ENCODE measurements at regions not wholly inside any gene's neighbourhood (a gene's known extent, or its start where the extent isn't known, plus 50 kb on each side); places are given as distances from the start of the nearest gene placed in this dataset.

DNA sequence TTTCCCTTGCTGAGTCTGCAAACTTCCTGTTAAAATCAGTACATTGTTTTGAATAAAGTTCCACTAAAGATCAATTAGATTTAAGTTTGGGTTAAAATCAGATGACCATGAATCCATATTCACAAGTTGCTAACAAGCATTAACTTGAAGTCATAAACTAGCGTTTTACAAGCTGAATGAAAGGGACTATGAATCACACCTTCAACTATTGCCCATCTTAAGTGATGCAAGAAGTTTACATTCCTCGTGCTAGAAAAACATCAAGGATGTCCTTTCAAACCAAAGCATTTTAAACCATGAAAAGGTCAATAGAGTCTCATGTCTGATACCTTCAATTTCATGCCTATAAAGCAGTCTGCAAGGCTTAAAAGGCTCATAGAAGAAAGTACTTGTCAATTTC is 257.2 kb upstream of the SYT4 start:
- no peak for ATAC-seq
- TF ChIP-seq, protein P1, sequence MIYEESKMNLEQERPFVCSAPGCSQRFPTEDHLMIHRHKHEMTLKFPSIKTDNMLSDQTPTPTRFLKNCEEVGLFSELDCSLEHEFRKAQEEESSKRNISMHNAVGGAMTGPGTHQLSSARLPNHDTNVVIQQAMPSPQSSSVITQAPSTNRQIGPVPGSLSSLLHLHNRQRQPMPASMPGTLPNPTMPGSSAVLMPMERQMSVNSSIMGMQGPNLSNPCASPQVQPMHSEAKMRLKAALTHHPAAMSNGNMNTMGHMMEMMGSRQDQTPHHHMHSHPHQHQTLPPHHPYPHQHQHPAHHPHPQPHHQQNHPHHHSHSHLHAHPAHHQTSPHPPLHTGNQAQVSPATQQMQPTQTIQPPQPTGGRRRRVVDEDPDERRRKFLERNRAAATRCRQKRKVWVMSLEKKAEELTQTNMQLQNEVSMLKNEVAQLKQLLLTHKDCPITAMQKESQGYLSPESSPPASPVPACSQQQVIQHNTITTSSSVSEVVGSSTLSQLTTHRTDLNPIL (CRISPR knock-in tag; IDR thresholded peaks at IDR 0.05; ENCODE audit: low read depth) = no peak
- TF ChIP-seq, protein P2, sequence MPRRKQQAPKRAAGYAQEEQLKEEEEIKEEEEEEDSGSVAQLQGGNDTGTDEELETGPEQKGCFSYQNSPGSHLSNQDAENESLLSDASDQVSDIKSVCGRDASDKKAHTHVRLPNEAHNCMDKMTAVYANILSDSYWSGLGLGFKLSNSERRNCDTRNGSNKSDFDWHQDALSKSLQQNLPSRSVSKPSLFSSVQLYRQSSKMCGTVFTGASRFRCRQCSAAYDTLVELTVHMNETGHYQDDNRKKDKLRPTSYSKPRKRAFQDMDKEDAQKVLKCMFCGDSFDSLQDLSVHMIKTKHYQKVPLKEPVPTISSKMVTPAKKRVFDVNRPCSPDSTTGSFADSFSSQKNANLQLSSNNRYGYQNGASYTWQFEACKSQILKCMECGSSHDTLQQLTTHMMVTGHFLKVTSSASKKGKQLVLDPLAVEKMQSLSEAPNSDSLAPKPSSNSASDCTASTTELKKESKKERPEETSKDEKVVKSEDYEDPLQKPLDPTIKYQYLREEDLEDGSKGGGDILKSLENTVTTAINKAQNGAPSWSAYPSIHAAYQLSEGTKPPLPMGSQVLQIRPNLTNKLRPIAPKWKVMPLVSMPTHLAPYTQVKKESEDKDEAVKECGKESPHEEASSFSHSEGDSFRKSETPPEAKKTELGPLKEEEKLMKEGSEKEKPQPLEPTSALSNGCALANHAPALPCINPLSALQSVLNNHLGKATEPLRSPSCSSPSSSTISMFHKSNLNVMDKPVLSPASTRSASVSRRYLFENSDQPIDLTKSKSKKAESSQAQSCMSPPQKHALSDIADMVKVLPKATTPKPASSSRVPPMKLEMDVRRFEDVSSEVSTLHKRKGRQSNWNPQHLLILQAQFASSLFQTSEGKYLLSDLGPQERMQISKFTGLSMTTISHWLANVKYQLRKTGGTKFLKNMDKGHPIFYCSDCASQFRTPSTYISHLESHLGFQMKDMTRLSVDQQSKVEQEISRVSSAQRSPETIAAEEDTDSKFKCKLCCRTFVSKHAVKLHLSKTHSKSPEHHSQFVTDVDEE (CRISPR knock-in tag; IDR thresholded peaks at IDR 0.05) = no peak
- TF ChIP-seq TOX (CRISPR knock-in tag; IDR thresholded peaks at IDR 0.05; ENCODE audit: borderline replicate concordance) (no peak), CSDC2 (CRISPR knock-in tag; IDR thresholded peaks at IDR 0.05) (no peak), ZNF70 (CRISPR knock-in tag; IDR thresholded peaks at IDR 0.05) (no peak), GLIS3 (CRISPR knock-in tag; IDR thresholded peaks at IDR 0.05) (no peak), ISL1 (CRISPR knock-in tag; IDR thresholded peaks at IDR 0.05) (no peak), OSR1 (CRISPR knock-in tag; IDR thresholded peaks at IDR 0.05) (no peak), PPARA (CRISPR knock-in tag; IDR thresholded peaks at IDR 0.05; ENCODE audit: borderline replicate concordance) (no peak)
- TF ChIP-seq, protein P3, sequence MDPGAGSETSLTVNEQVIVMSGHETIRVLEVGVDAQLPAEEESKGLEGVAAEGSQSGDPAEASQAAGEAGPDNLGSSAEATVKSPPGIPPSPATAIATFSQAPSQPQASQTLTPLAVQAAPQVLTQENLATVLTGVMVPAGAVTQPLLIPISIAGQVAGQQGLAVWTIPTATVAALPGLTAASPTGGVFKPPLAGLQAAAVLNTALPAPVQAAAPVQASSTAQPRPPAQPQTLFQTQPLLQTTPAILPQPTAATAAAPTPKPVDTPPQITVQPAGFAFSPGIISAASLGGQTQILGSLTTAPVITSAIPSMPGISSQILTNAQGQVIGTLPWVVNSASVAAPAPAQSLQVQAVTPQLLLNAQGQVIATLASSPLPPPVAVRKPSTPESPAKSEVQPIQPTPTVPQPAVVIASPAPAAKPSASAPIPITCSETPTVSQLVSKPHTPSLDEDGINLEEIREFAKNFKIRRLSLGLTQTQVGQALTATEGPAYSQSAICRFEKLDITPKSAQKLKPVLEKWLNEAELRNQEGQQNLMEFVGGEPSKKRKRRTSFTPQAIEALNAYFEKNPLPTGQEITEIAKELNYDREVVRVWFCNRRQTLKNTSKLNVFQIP (CRISPR knock-in tag; IDR thresholded peaks at IDR 0.05; ENCODE audit: borderline replicate concordance, low read depth) = no peak

DNA sequence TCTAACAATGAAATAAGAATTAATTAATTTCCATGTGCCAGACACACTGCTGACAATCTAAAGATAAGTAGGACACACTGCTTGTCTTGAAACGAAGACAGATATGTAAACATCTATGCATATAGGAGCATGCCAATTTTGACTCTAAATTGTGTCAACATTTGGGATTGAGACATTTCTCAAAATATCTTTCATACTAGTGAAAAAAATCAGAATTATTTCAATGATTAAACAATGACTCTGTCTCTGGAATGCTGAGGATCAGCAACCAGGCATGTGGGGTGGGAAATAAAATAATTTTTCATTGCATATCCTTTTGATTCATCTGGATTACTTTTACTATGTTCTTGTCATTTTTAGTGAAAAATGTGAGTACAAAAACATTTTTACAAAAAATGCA is 262.6 kb upstream of the SYT4 start:
- ATAC-seq = no peak
- TF ChIP-seq OSR1 (CRISPR knock-in tag; IDR thresholded peaks at IDR 0.05) = no peak
- TF ChIP-seq SNAI2 (CRISPR knock-in tag; IDR thresholded peaks at IDR 0.05) = no peak
- TF ChIP-seq, protein P4, sequence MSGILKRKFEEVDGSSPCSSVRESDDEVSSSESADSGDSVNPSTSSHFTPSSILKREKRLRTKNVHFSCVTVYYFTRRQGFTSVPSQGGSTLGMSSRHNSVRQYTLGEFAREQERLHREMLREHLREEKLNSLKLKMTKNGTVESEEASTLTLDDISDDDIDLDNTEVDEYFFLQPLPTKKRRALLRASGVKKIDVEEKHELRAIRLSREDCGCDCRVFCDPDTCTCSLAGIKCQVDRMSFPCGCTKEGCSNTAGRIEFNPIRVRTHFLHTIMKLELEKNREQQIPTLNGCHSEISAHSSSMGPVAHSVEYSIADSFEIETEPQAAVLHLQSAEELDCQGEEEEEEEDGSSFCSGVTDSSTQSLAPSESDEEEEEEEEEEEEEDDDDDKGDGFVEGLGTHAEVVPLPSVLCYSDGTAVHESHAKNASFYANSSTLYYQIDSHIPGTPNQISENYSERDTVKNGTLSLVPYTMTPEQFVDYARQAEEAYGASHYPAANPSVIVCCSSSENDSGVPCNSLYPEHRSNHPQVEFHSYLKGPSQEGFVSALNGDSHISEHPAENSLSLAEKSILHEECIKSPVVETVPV (CRISPR knock-in tag; IDR thresholded peaks at IDR 0.05) = no peak
- TF ChIP-seq BACH2 (CRISPR knock-in tag; IDR thresholded peaks at IDR 0.05; ENCODE audit: borderline replicate concordance) = no peak
- TF ChIP-seq ZNF8 (CRISPR knock-in tag; IDR thresholded peaks at IDR 0.05) = no peak
- TF ChIP-seq ARNTL (CRISPR knock-in tag; IDR thresholded peaks at IDR 0.05; ENCODE audit: borderline replicate concordance, low read depth) = no peak
- TF ChIP-seq, protein P2 (CRISPR knock-in tag; IDR thresholded peaks at IDR 0.05) = no peak
- TF ChIP-seq ISL1 (CRISPR knock-in tag; IDR thresholded peaks at IDR 0.05) = no peak
- no peak for TF ChIP-seq ZNF565 (CRISPR knock-in tag; conservative IDR thresholded peaks at IDR 0.05; ENCODE audit: low read depth)
- TF ChIP-seq ZC3H10 (CRISPR knock-in tag; IDR thresholded peaks at IDR 0.05) = no peak
- no peak for TF ChIP-seq TCF4 (CRISPR knock-in tag; IDR thresholded peaks at IDR 0.05; ENCODE audit: borderline replicate concordance)
- TF ChIP-seq CSDC2 (CRISPR knock-in tag; IDR thresholded peaks at IDR 0.05) = no peak
- TF ChIP-seq, protein P5, sequence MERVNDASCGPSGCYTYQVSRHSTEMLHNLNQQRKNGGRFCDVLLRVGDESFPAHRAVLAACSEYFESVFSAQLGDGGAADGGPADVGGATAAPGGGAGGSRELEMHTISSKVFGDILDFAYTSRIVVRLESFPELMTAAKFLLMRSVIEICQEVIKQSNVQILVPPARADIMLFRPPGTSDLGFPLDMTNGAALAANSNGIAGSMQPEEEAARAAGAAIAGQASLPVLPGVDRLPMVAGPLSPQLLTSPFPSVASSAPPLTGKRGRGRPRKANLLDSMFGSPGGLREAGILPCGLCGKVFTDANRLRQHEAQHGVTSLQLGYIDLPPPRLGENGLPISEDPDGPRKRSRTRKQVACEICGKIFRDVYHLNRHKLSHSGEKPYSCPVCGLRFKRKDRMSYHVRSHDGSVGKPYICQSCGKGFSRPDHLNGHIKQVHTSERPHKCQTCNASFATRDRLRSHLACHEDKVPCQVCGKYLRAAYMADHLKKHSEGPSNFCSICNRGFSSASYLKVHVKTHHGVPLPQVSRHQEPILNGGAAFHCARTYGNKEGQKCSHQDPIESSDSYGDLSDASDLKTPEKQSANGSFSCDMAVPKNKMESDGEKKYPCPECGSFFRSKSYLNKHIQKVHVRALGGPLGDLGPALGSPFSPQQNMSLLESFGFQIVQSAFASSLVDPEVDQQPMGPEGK (CRISPR knock-in tag; IDR thresholded peaks at IDR 0.05; ENCODE audit: borderline replicate concordance) = no peak
- TF ChIP-seq, protein P1 (CRISPR knock-in tag; IDR thresholded peaks at IDR 0.05; ENCODE audit: low read depth) = no peak
- TF ChIP-seq PPARA (CRISPR knock-in tag; IDR thresholded peaks at IDR 0.05; ENCODE audit: borderline replicate concordance) = no peak
- TF ChIP-seq ZFP30 (CRISPR knock-in tag; IDR thresholded peaks at IDR 0.05) = no peak
- TF ChIP-seq ZNF70 (CRISPR knock-in tag; IDR thresholded peaks at IDR 0.05) = no peak
- no peak for TF ChIP-seq ESRRG (CRISPR knock-in tag; IDR thresholded peaks at IDR 0.05)

Measured in SK-N-SH treated with all-trans-retinoic acid at 6 μM for 48 hours (cell line).